GM21737 (cell line): ENCODE measurements at regions not wholly inside any gene's neighbourhood (a gene's known extent, or its start where the extent isn't known, plus 50 kb on each side); places are given as distances from the start of the nearest gene placed in this dataset.
"Not testable (repeated sequence)": the region's sequence is repeated elsewhere in the genome, so short reads cannot be mapped to it uniquely, and the experiment has no call there.

Source experiments
- ATAC-seq: cut with Tn5 transposase; IDR thresholded peaks from one replicate; pipeline ENCODE4 v1.9.1; 2021; ENCODE audit warnings: mild to moderate bottlenecking, moderate library complexity; ENCODE audit not compliant: unreplicated experiment

DNA sequence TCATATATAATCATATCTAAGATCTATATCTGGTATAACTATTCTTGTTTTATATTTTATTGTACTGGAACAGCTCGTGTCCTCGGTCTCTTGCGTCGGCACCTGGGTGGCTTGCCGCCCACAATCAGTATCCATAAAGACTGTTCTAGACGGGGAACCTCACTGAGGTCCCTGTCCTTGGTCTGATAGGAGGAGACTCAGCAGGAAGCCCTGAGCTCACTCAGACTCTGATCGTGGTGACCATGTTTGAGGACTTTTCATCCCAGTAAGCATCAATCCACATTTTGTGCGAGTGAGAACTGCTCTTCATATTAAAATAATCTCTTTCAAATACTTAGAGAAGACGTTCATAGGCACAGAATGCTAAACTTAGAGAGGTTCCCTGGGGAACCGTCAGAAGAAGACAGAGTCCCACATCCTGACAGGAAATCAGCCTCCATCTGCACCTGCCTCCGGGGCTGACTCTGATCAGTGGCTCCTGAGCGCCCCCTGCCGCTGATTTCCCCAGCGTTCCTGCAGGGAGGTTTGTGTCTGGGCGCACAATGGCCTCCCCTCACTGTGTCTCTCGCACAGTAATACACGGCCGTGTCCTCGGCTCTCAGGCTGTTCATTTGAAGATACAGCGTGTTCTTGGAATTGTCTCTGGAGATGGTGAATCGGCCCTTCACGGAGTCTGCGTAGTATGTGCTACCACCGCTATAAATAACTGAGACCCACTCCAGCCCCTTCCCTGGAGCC, 1065.9 kb downstream of the TMEM121 start:
- ATAC-seq: not testable (repeated sequence)

GRCh38 chr14:106599209-106599608, 1072.8 kb downstream of the TMEM121 start:
- ATAC-seq: no peak

GRCh38 chr14:106605548-106606448, 1079.4 kb downstream of the TMEM121 start:
- ATAC-seq: no peak

DNA sequence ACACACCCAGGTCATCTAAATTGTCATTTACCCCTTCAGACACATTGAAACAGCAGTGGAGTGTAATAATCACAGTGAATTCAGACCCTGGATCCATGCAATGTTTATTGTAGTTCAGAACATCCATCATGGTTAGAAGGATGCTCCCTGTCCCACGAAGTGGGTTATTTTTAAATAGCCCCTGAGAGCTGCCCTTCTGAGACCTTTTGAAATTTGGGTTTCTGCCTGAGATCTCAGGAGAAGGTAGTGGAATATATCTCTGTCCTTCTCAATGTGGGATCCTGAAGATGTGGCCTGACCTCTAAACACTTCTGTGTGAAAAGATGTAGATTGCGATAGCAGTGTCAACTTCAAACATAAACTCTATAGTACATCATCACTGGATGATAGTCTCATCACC, 1080.6 kb downstream of the TMEM121 start:
- no peak for ATAC-seq

GRCh38 chr14:106610691-106611090, 1084.3 kb downstream of the TMEM121 start:
- ATAC-seq: no peak

DNA sequence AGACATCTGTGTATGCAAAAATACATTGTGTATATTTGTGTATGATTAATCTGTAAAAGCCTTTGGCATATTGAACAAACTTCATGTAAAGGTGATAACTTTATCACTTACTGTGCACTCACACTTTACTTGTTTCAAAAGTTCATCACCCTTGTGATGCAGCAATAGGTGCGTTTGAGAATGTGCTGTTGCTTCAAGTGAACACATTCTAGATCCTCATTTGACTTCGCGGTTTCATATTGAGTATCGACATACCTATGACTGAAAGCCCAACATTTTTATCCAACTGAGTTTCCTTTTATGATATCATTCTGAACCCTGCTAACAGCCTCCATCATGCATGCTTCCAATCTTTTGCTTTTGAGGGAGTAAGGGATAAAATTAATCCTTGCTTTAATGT, 1086.9 kb downstream of the TMEM121 start:
- no peak for ATAC-seq

DNA sequence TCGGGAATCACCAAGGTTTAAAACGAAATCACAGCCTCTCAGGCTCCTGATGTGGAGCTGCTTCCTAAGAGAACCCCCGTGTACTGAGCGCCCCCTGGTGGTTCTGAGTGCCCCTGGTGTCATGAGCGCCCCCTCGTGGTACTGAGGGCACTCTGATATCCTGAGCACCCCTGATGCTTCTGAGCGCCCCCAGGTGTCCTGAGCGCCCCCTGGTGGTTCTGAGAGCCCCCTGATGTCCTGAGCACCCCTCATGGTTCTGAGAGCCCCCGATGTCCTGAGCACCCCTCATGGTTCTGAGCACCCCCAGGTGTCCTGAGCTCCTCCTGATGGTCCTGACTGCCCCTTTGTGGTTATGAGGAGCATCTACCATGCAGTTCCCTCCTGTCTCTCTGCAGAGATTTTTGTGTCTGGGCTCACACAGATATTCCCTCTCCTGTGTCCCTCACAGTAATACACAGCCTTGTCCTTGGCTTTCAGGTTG, 1092.1 kb downstream of the TMEM121 start:
- not testable (repeated sequence) for ATAC-seq

GRCh38 chr14:106619606-106620005, 1093.2 kb downstream of the TMEM121 start:
- ATAC-seq: no peak

- ATAC-seq: no peak
These were observed 1094.0 kb downstream of the TMEM121 start for GRCh38 chr14:106620368-106620767.

GRCh38 chr14:106622200-106622745, 1095.9 kb downstream of the TMEM121 start:
- no peak for ATAC-seq

DNA sequence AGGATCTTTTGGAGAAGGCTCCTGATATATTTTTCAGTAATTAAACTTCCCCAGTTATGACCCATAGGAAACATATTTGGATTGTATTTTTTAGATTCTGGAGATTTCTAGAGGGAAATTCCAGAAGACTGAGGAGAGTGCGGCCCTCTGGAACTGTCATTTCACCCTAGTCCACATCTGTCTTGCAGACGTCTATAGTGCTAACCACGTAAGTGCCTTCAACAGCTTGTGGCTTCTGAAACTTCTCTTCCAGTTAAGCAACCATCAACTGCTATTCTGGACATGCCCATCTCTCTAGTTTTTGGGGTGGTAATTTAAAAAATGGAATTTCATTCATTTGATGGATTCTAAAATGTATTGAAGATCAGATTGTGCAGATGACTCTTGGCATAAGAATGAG, 1098.8 kb downstream of the TMEM121 start:
- ATAC-seq: no peak

DNA sequence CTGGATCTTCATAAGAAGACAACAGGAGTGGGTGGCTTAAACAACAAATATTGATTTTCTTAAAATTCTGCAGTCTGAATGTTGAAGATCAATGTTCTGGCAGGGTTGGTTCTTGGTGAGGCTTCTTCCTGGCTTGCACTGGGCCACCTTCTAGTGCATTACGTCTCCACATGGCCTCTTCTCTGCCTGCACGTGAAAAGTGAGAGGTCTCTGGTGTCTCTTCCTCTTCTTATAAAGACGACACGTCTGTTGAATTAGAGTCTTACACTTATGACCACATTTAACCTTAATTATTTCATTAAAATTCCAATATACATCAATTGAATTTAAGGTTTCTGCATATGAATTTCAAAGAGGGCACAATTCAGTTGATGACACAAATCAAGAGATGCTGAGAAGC, 1100.1 kb downstream of the TMEM121 start:
- not testable (repeated sequence) for ATAC-seq

DNA sequence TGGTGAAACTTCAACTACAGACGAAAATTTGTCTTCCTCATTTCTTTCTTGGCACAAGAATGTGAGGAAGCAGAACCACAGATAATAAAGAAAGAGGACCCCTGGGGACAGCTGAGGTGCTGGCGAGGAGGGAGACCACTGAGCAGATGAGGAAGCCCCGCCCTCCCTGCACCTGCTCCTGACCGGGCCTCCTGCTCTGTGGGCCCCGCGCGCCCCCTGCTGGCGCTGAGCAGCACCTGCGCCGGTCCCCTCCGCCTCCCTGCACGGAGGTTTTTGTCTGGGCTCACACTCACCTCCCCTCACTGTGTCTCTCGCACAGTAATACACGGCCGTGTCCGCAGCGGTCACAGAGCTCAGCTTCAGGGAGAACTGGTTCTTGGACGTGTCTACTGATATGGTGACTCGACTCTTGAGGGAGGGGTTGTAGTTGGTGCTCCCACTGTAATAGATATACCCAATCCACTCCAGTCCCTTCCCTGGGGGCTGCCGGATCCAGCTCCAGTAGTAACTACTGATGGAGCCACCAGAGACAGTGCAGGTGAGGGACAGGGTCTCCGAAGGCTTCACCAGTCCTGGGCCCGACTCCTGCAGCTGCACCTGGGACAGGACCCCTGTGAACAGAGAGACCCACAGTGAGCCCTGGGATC, 1100.7 kb downstream of the TMEM121 start:
- ATAC-seq: not testable (repeated sequence)

- no peak for ATAC-seq
These were observed 1105.5 kb downstream of the TMEM121 start for GRCh38 chr14:106631879-106632278.

DNA sequence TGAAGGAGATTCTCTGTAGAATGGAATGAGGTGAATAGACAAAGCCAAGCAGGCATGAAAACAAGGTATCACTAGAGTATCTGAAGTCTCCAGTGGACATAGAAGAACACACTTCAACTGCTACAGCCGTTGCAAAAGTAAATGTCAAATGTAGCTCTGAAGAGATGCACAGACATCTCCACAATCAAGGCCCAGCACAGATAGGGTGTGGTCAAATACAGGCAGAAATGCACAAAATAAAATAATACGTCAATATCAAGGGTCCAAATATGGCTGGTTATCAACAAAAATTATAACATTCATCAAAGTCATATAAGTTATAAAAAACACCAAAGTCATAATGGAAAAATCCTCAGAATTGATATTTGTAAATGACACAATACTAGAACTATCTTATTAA, 1107.3 kb downstream of the TMEM121 start:
- no peak for ATAC-seq

DNA sequence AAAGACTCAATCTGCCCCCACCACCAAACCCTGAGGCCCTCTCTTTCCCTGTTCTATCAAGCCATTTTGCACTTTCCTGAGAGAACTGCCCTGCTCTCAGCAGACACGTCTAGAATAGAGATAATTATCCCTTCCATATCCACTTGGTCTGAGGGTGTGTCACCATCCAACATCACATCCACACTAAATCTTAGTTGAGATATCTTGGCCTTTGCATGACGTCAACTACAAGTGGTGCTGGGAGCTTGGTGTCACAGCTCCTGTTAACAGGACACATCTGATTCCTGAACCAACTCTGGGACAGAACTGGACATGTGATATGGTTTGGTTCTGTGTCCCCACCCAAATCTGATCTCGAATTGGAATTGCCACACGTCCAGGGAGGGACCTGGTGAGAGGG, 1109.2 kb downstream of the TMEM121 start:
- no peak for ATAC-seq

DNA sequence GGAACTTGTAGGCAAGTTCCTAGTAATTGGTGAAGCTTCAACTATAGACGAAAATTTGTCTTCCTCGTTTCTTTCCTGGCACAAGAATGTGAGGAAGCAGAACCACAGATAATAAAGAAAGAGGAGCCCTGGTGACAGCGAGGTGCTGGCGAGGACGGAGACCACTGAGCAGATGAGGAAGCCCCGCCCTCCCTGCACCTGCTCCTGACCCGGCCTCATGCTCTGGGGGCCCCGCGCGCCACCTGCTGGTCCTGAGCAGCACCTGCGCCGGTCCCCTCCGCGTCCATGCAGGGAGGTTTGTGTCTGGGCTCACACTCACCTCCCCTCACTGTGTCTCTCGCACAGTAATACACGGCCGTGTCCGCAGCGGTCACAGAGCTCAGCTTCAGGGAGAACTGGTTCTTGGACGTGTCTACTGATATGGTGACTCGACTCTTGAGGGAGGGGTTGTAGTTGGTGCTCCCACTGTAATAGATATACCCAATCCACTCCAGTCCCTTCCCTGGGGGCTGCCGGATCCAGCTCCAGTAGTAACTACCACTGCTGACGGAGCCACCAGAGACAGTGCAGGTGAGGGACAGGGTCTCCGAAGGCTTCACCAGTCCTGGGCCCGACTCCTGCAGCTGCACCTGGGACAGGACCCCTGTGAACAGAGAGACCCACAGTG, 1112.5 kb downstream of the TMEM121 start:
- ATAC-seq: not testable (repeated sequence)

GRCh38 chr14:106642090-106642489, 1115.7 kb downstream of the TMEM121 start:
- ATAC-seq: no peak

- not testable (repeated sequence) for ATAC-seq
These were observed 1116.6 kb downstream of the TMEM121 start for GRCh38 chr14:106642971-106643370.

GRCh38 chr14:106648874-106649273, 1122.5 kb downstream of the TMEM121 start:
- not testable (repeated sequence) for ATAC-seq
